ENCODE measurements at regions not wholly inside any gene's neighbourhood (a gene's known extent, or its start where the extent isn't known, plus 50 kb on each side); places are given as distances from the start of the nearest gene placed in this dataset.

- Histone ChIP-seq H3K9me3 (replicated peaks in 1 of 2; ENCODE audit: control insufficient read depth in 1 of 2, insufficient read depth in 1 of 2, low read length in 2 of 2) (peaks cover 0 to 2% of the 10 kb centered on the region in 2 donors), H3K4me1 (ENCODE audit: control insufficient read depth in 1 of 2, insufficient read depth in 2 of 2, low read length in 2 of 2) (peaks cover 14 to 16% of the 10 kb centered on the region in 2 donors), H2AFZ (ENCODE audit: insufficient read depth, low read depth, low read length, poor library complexity, severe bottlenecking) (no peak overlapping the region), H4K20me1 (ENCODE audit: insufficient read depth, low read length) (no peaks in the 10 kb centered on the region), H3K27me3 (ENCODE audit: control insufficient read depth in 2 of 2, insufficient read depth in 2 of 2, low read length in 2 of 2) (no peaks in the 10 kb centered on the region), H3K9ac (ENCODE audit: insufficient read depth, low read length, poor library complexity, severe bottlenecking) (no peak overlapping the region), H3K79me2 (ENCODE audit: insufficient read depth, low read length) (no peaks in the 10 kb centered on the region), H3K36me3 (replicated peaks in 1 of 2; ENCODE audit: control insufficient read depth in 1 of 2, insufficient read depth in 2 of 2, low read length in 2 of 2) (no peaks in the 10 kb centered on the region), H3K4me3 (replicated peaks in 1 of 3; ENCODE audit: low read depth in 2 of 3, low read length in 3 of 3) (no peak overlapping the region), H3K27ac (ENCODE audit: low read depth in 1 of 2, low read length in 2 of 2) (no peak overlapping the region), H3K4me2 (replicated peaks; ENCODE audit: extremely low read depth, low read length, poor library complexity, severe bottlenecking) (no peak overlapping the region)
- no peak for TF ChIP-seq CTCF (IDR thresholded peaks at IDR 0.05)
- peak overlapping the region in 1 of 7 donors; percentile 12 for H3K27ac Mint-ChIP-seq
- H3K9me3 Mint-ChIP-seq = peaks cover 0 to 16% (median 5%) of the 10 kb centered on the region in 7 donors
- H3K4me1 Mint-ChIP-seq = peaks cover 16% of the 10 kb centered on the region
- H3K36me3 Mint-ChIP-seq = no peaks in the 10 kb centered on the region
- H3K27me3 Mint-ChIP-seq (ENCODE audit: low read depth in 3 of 3) = peaks cover 0 to 7% (median 0%) of the 10 kb centered on the region in 3 donors
- WGBS (ENCODE audit: insufficient coverage) = 97% methylated on average over 3 of the region's 4 CpGs
- intact Hi-C loops (cut with micrococcal nuclease) = no loop called here
- H3K4me3 Mint-ChIP-seq = no peak overlapping the region
- no peak for DNase-seq
Measured at GRCh38 chr13:40208517-40208916, 457.9 kb downstream of the FOXO1 start.

GRCh38 chr13:40210865-40211585 is 455.4 kb downstream of the FOXO1 start:
- H3K9me3 ChIP-seq (replicated peaks in 1 of 2; ENCODE audit: control insufficient read depth in 1 of 2, insufficient read depth in 1 of 2, low read length in 2 of 2) = no peaks in the 10 kb centered on the region
- 75% methylated on average over 1 of the region's 4 CpGs for WGBS (ENCODE audit: insufficient coverage)
- H3K4me1 Mint-ChIP-seq = peaks cover 14% of the 10 kb centered on the region

More at GRCh38 chr13:40210865-40211585, 455.4 kb downstream of the FOXO1 start:
- Histone ChIP-seq H3K4me3 (replicated peaks in 1 of 3; ENCODE audit: low read depth in 2 of 3, low read length in 3 of 3) (no peak overlapping the region), H3K4me2 (replicated peaks; ENCODE audit: extremely low read depth, low read length, poor library complexity, severe bottlenecking) (no peak overlapping the region), H3K36me3 (replicated peaks in 1 of 2; ENCODE audit: control insufficient read depth in 1 of 2, insufficient read depth in 2 of 2, low read length in 2 of 2) (no peaks in the 10 kb centered on the region), H4K20me1 (ENCODE audit: insufficient read depth, low read length) (no peaks in the 10 kb centered on the region), H3K27me3 (ENCODE audit: control insufficient read depth in 2 of 2, insufficient read depth in 2 of 2, low read length in 2 of 2) (no peaks in the 10 kb centered on the region), H2AFZ (ENCODE audit: insufficient read depth, low read depth, low read length, poor library complexity, severe bottlenecking) (no peak overlapping the region), H3K27ac (ENCODE audit: low read depth in 1 of 2, low read length in 2 of 2) (no peak overlapping the region), H3K9ac (ENCODE audit: insufficient read depth, low read length, poor library complexity, severe bottlenecking) (no peak overlapping the region), H3K4me1 (ENCODE audit: control insufficient read depth in 1 of 2, insufficient read depth in 2 of 2, low read length in 2 of 2) (peaks cover 14 to 16% of the 10 kb centered on the region in 2 donors), H3K79me2 (ENCODE audit: insufficient read depth, low read length) (no peaks in the 10 kb centered on the region)
- Mint-ChIP-seq H3K27me3 (ENCODE audit: low read depth in 3 of 3) (peaks cover 0 to 8% (median 0%) of the 10 kb centered on the region in 3 donors), H3K36me3 (no peaks in the 10 kb centered on the region), H3K4me3 (no peak overlapping the region), H3K9me3 (peaks cover 0 to 10% (median 0%) of the 10 kb centered on the region in 7 donors), H3K27ac (no peak overlapping the region)
- no peak for TF ChIP-seq CTCF (IDR thresholded peaks at IDR 0.05)
- DNase-seq = no peak
- intact Hi-C loops (cut with micrococcal nuclease) = no loop called here
